HG02973 (cell line): ENCODE measurements at regions not wholly inside any gene's neighbourhood (a gene's known extent, or its start where the extent isn't known, plus 50 kb on each side); places are given as distances from the start of the nearest gene placed in this dataset.
A peak's percentile ranks its signal among the peaks of the same experiment; 100 is the strongest.
"Not testable (repeated sequence)": the region's sequence is repeated elsewhere in the genome, so short reads cannot be mapped to it uniquely, and the experiment has no call there.

Experiments
- ATAC-seq: cut with Tn5 transposase; IDR thresholded peaks from one replicate; pipeline ENCODE4 v1.9.1; 2021; ENCODE audit warnings: moderate library complexity; ENCODE audit not compliant: unreplicated experiment

DNA sequence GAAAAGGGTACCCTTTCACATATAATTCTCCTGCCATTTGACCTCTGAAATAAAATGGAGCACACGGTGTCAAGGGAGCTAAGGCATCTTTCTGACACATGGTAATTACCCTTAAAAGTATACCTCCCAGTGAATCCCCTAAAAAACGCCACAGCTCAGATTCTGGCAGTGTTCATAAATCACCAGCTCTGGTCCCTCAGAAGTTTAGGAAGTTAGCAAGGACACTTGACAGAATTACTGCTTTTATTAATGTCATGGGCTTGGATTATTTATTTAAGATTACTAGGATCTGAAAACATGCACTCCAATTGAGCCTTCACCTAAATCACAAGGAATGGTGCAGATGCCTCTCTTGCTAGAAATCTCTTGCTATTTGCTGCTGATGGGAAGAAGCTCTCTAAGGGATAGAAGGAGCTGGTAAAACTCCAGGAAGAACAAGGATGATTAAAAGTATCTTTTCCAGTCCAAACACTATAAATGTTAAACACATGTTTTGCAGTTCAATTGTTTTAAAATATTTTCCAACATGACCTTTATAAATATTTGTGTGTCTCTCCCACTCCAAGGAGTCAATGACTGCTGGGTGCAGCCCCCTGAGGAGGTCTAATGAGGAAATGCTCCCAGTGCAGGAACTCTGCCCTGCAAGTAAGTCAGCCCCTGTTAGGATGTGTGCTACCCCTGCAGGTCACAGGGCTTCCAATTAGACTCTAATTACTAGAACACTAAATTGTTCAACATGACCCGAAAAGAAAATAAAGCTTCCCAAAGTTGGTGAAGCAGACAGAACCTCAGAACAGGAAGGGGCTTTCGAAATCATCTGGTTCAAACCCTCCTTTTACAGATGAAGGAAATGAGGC is 230.3 kb downstream of the TFAP2A start:
- no peak for ATAC-seq

DNA sequence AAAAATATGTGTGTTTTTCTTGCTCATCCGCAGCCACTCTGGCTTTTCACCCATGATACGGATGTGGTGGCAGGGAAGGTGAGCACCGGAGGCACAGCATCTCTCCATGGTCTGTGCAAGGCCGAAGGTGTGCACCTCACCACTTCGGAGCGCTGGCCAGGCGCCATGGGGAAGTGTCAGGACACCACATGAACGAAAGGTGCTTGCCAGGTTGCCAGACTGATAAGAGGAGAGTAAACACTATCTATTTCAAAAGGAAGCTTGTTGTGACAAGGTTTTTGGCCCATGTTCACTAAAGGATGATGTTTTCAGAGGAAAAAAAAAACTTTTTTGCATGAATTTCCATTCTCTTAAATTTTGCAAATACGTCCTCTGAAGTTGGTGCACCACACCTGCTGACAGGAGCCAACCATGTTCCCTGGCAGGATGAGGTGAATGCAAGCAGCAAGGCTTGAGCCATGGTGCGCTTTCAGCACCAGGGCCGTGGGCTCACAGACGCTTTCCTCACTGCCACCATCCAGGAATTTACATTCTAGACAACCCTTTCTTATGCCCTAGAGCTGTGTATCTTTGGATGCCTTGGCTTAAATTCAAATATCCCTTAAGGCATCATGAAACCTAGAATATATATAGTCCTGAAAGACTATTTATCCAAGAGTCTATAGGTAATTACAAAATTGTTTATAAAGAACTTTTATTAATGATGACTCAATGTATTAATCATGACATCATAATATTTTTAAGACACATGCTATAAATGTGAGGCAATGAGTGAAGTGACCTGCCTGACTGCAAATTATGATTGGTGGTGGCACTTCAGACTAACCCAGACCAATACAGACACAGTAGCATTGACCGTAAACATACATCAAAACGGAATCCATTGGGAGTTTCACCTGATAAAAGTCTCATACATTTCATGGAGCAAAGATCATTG is 234.5 kb downstream of the TFAP2A start:
- ATAC-seq: no peak

DNA sequence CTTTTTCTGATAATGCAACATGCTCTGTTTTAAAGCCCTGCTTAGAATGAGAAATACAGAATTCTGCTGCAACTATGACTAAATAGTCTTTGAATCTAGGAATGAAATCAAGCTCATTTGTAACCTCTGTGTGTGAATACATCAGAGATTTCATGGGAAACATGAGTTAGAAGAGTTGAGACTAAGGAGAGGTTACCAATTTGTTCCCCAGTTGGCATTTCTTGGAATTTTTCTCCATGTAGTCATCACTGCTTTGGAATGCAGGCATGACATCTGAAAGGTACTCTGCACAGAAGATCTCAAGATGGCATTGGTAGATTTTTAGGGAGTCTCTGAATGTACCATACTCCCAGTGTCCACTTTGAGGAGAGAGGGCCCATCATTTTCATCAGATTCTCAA is 237.2 kb downstream of the TFAP2A start:
- no peak for ATAC-seq

DNA sequence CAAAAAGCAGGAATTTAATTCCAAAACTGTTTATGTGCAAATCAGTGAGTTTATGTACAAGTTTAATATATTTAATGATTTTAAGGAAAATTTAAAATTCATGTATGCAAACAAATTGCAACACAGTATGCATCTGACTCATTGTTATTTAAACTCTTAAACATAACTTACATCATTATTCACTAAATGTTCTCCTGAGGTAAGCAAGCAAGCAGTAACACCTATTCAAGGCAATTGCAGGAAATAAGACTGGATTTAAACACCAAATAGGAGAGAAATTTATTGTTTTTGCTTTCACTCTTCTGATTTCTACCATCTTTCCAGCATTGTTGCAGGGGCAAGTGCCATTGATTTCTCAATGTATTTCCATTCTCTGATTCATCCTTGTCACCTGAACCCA is 239.5 kb downstream of the TFAP2A start:
- no peak for ATAC-seq

DNA sequence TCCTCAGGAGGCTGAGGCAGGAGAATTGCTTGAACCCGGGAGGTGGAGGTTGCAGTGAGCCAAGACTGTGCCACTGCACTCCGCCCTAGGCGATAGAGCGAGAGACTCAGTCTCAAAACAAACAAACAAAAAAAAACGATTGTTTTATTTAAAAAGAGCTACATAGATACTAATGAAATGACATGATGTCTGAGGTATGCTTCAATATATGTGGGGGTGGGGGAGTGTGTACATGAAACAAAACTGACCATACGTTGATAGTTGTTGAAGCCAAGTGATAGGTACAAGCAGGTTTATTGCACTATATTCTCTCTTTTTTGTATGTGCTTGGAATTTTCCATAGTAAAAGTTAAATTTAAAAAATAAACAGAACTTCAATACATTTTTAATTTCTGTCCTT is 240.1 kb downstream of the TFAP2A start:
- no peak for ATAC-seq

DNA sequence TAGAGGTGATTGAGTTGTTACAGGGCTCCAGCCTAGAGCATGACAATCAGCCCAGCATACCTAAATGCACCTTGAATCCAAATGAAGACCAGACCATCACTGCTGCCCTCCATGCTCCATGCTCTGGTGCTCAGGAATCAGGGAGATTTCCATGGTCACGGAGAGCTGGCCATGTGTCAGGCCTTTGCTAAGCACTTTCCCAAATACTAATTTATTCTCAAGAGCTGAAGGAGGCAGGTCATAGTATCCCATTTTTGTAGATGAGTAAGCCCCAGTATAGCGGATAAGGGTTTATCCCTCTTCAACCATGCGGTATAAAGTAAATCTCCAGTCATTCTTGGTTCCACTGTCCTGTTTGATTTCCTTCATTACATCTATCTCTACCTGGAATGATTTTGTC is 240.8 kb downstream of the TFAP2A start:
- no peak for ATAC-seq

DNA sequence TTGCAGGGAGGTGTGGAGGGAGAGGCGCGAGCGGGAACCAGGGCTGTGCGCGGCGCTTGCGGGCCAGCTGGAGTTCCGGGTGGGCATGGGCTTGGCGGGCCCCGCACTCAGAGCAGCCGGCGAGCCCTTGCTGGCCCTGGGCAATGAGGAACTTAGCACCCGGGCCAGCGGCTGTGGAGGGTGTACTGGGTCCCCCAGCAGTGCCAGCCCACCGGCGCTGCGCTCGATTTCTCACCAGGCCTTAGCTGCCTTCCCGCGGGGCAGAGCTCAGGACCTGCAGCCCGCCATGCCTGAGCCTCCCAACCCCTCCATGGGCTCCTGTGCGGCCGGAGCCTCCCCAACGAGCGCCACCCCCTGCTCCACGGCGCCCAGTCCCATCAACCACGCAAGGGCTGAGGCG is 243.2 kb downstream of the TFAP2A start:
- not testable (repeated sequence) for ATAC-seq

DNA sequence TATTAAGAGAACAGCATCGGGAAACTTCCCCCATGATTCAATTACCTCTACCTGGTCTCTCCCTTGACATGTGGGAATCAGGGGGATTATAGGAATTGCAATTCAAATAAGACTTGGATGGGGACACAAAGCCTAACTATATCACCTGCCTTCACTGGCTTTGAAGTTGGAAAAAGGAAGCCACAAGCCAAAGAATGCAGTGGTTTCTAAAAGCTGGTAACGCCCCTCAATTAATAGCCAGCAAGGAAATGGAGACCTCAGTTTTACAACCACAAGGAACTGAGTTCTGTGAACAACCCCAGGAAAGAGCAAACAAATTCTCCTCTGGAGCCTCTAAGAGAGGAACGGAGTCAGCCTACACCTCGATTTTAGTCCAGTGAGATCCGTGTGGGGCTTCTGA is 244.1 kb downstream of the TFAP2A start:
- ATAC-seq: no peak

DNA sequence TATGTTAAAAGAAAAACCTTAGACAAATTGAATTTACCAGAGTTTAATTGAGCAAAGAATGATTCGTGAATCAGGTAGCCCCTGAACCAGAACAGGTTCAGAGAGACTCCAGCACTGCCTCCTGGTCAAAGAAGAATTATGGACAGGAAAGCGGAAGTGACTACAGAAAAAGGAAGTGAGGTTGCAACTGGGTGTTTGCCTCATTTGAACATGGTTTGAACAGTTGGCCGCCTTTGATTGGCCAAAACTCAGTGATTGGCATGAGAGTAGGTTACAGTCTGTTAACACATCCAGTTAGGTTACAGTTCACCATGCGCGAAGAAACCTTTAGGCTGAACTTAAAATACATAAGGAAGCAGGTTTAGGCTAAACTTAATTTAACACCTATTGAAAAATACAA is 248.8 kb downstream of the TFAP2A start:
- no peak for ATAC-seq

DNA sequence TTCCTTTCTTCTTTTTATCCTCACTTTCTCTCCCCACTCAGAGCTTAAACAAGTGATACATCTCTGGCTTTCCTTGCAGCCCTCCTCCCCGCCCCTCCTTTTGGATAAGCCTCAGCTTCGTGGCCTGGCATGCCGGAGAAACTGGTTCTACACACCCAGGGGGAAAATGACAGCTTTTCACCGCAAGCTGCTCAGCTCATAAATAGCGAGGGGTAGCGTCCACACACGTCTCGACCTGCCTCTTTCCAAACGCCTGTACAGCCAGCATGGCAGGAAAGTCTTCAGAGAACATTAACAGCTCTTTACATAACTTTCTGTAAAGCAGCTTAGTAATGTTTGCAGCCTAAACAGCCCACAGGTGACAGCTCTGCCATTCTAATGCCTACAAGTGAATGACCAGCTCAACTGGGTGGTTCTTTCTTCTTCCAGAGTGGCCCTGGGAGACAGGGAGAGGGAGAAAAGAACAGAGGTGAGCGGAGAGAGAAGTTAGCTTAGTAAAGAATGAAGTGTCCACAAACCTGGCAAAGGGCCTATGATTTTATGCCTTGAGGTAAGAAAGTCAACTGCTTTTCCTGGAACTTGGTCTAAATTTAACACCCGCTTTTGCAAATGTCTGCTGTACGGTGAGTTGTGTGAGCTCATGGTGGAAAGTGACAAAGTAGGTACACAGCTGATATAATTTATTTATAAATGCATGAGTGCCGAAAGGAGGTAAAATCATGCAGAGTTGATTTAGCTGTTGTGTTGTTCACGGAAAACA is 251.5 kb downstream of the TFAP2A start:
- ATAC-seq: no peak

DNA sequence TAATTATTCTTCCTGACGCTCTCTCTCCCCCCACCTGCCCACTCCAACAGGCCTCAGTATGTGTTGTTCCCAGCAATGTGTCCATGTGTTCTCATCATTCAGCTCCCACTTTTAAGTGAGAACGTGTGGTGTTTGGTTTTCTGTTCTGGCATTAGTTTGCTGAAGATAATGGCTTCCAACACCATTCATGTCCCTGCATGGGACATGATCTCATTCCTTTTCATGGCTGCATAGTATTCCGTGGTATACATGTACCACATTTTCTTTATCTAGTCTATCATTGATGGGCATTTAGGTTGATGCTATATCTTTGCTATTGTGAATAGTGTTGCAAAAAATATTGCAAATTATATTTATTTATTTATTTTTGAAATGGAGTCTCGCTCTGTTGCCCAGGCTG is 258.0 kb downstream of the TFAP2A start:
- ATAC-seq: no peak

DNA sequence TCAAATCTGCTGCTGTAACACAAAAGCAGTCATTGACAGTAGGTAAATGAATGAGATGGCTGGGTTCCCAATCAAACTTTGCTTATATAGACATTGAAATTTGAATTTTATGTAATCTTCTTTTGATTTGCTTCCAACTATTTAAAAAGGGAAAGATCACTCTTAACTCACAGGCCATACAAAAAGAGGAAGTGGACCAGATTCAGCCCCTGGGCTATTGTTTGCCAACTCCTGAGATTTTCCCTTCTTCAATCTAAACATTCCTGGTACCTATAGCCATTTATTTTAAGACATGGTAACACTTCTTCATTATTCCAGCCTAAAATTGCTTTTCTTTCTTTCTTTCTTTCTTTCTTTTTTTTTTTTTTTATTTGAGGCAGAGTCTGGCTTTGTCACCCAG is 260.6 kb downstream of the TFAP2A start:
- ATAC-seq: no peak

DNA sequence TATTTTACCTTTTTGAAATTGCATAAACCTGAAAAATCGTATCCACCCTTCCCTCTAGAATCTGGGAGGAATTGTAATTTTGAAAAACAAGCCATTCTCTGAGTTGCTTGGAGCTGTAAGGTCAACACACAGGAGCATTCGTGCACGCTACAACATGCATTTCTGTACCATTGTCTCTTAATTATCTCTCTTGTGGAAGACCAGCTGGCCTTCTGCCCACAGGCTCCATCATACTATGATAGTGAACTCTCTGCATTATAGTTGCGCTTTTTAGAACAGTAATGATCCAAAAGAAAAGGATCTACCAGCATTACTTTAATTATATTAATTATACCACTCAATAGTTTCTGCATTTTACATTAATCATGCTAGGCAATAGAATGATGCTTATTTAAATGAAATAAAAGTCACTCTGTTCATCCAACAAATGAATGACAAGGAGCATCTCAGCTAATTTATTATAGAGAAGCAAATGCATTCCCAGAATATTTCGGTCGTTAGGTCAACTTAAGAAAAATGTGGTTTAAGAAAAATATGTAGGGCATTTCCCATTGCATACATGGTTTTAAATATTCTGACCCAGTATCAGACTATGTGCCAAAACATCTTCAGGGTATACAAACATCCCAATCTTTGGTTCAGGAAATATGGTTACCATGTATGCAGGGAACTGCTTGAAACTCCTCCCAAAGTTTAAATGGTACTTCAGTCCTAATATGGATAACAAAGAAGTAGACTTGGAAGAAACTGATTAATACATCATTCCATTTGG is 263.5 kb downstream of the TFAP2A start:
- no peak for ATAC-seq

DNA sequence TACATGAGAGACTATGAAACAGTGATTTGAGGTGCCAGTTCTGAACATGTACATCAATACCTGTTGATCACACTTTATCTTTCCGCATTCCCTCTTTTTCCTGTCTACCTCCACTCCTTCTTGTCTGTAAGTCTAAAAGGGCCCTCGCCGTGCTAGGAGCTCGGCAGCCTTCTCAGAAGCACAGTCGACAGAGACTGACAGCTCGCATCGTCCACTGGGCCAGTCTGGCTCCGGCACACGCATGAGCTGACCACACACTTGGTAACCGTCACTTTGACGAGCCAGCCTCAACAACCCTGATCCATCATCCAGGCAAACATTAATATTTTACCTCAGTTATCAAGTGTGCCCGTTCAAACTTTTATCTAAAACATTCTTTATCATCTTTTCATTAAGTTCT is 265.3 kb downstream of the TFAP2A start:
- ATAC-seq: no peak

DNA sequence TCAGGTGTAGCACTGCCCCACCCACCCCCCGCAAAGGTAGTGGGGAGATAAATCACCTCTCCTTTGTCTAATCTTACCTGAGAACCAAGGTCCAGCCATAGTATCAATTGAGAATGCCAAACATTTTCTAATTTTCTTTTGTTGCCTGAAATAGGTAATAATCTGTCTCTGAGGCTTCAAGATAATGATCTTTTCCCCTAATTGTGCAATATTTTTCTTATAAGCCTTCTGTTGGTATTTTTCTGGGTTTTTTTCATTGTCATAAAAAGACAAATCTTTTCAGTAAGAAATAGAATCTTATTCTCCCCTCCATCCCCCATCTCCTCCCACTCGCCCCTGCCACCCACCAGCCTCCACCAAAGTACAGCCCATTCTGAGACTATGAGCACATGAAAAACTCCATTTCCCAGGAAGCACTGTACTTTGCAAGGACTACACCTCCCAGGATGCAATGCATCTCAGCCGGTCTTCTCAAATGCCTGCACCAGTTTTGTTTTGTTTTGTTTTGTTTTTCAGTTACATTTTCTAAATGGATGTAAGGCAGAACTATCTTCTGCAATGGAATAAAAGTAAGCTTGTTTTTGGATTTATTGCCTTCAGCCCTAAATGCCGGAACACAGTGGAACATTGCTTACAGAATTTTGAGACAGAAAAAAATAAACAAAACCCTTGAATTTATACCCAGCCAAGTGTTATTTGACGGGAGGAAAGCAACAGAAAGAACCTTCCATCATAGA is 268.0 kb downstream of the TFAP2A start:
- peak; percentile 99 for ATAC-seq

DNA sequence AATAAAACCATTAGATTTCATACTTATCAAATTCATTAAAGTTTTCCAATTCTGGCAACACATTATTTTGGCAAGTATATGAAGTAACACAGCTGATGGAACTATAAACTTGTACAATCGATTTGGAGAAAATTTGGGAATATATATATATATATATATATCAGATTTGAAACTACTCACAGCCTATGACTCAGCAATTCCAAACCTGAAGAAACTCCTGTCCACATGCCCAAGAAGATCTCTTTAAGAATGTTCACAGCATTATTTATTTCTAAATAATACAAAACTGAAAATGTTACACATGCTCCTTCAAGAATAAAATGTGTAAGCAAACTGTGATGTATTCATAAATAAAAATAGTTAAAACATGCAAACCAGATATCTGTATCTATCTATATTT is 270.1 kb downstream of the TFAP2A start:
- no peak for ATAC-seq

DNA sequence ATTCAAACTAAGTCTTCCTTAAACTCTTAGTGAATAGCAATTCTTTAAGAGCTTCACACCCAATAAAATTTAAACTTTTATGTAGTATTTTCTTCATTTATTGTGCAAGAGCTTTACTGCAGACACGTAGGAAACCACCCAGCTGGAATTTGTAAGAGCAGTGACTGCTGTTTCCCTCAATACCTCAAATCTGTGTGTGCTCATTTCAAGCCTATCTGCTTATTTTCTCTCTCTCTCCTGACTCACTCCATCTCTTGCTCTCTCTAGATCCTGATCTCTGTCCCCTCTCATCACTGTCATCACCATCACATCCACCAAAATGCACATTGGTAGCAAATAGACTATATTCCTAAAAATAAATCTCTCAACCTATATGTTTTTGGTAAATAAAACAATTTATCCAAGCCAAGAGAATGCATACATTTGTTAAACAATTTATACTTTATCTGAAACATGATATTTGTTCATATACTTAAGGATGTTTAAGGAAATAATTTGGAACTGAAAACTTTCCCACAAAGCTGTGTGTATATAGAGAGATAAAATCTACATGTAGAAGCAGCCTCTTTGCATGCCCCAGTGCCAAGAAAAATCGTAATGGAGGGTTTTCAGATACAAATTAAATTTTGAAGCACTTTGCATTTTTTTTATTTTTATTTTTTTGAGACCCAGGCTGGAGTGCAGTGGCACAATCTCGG is 273.0 kb downstream of the TFAP2A start:
- ATAC-seq: no peak

DNA sequence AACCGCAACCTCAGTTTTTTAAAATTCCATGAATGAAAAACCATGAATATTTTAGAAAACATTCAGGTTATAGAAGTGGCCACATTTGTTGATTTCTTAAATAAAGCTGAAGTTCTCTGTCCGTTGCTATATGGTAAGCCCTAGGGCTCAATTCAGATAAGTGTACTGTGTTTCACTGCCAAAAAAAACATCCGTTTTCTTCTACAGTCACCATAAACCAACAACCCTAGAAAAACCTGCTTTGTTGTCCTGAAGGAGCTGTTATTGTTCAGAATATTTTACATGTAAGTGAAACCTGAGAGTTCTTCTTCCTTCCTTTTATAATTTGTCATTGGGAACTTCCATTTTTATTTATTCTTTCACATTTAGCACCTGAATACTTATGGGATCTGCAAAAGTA is 274.1 kb downstream of the TFAP2A start:
- ATAC-seq: no peak

DNA sequence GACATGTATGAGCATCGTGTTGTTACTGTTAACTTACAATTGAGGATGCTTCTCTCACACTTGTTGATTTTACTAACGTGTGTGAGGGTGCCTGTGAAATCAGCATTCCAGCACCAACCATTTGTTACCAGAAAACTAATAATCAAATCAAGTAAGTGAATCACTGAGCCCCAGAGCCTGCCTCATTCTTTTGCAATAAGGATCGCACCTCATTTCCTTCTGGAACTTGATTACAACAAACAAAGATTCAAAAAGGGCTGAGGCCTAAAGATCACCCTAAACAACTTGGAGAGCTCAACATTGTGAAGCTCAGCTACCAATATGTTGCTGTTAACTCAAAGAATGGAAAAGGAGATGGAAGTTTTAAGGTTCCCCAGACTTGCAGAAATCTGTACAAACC is 274.7 kb downstream of the TFAP2A start:
- no peak for ATAC-seq
